ENCODE measurements at regions not wholly inside any gene's neighbourhood (a gene's known extent, or its start where the extent isn't known, plus 50 kb on each side); places are given as distances from the start of the nearest gene placed in this dataset.

DNA sequence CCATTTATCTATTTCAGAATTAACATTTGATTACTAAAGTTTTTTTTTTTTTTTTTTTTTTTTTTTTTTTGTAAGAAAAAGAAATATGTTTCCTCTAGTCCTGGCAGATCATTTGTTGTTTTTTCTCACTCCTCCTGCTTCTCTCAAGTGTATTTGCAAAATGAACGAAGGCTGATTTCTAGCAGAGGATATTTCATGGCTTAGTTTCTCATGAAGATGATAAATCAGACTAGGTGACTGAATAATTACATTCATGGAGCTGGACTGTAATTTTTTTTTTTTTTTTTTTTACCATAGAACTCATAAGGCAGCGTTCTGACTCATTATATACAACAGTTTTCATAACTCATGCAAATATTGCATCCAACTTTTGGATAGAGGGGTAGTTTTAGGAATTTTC is 332.5 kb upstream of the SEMA6D start:
- 36 to 53% (median 36%) methylated on average over 2 of the region's 2 CpGs for WGBS, 3 donors
- Histone ChIP-seq H3K4me1 (ENCODE audit: insufficient read depth) (peaks cover 3% of the 10 kb centered on the region), H3K4me3 (no peak overlapping the region), H3K36me3 (no peaks in the 10 kb centered on the region), H3K27ac (no peak overlapping the region), H3K27me3 (no peaks in the 10 kb centered on the region), H3K9me3 (no peaks in the 10 kb centered on the region)
- no peak for DNase-seq
- TF ChIP-seq, protein P1, sequence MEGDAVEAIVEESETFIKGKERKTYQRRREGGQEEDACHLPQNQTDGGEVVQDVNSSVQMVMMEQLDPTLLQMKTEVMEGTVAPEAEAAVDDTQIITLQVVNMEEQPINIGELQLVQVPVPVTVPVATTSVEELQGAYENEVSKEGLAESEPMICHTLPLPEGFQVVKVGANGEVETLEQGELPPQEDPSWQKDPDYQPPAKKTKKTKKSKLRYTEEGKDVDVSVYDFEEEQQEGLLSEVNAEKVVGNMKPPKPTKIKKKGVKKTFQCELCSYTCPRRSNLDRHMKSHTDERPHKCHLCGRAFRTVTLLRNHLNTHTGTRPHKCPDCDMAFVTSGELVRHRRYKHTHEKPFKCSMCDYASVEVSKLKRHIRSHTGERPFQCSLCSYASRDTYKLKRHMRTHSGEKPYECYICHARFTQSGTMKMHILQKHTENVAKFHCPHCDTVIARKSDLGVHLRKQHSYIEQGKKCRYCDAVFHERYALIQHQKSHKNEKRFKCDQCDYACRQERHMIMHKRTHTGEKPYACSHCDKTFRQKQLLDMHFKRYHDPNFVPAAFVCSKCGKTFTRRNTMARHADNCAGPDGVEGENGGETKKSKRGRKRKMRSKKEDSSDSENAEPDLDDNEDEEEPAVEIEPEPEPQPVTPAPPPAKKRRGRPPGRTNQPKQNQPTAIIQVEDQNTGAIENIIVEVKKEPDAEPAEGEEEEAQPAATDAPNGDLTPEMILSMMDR (IDR thresholded peaks at IDR 0.05) = no peak
- TF ChIP-seq POLR2A (IDR thresholded peaks at IDR 0.05) (no peak), EP300 (IDR thresholded peaks at IDR 0.05) (no peak)
- intact Hi-C loops (cut with DNase I) = no loop called here

DNA sequence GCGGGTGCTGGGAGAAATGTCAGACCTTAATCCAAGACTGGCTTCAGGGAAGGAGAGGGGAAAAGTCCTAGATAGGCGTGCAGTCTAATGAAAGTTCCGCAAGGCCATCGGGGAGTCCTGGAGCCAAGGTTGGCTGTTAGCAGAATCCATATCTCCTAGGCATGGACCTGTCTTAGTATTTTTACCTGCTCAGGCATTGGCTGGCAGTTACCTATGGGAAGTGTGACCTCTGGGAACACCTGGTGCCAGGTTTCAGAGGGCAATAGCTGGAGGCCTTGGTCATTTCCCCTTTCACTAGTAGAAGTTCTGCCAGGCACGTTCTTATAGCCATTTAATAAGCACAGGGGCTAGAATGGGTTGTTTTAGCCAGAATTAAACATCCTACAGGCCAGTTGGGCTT is 330.8 kb upstream of the SEMA6D start:
- TF ChIP-seq POLR2A (IDR thresholded peaks at IDR 0.05) = no peak
- Histone ChIP-seq H3K27ac (no peak overlapping the region), H3K9me3 (no peaks in the 10 kb centered on the region), H3K36me3 (no peaks in the 10 kb centered on the region), H3K4me1 (ENCODE audit: insufficient read depth) (peaks cover 3% of the 10 kb centered on the region), H3K27me3 (no peaks in the 10 kb centered on the region), H3K4me3 (no peak overlapping the region)
- DNase-seq = no peak
- 94 to 97% (median 95%) methylated on average over 5 of the region's 5 CpGs for WGBS, 3 donors
- intact Hi-C loops (cut with DNase I) = no loop called here

DNA sequence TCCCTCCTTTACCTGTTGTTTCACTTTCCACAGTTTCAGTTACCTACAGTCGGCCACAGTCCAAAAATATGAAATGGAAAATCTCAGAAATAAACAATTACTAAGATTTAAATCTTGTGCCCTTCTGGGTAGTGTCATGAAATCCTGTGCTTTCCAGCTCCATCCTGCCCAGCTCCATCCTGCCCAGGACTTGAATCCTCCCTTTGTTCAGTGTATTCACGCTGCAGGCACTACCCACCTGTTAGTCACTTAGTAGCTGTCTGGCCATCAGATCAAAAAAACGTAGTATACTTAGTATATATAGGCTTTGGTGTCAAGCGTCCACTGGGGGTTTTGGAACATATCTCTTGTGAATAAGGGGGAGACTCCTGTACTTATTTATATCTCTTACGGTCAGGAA is 329.0 kb upstream of the SEMA6D start:
- intact Hi-C loops (cut with DNase I) = no loop called here
- no peak overlapping the region for H3K4me3 ChIP-seq
- no peaks in the 10 kb centered on the region for H3K9me3 ChIP-seq
- H3K36me3 ChIP-seq = no peaks in the 10 kb centered on the region
- 73 to 83% (median 73%) methylated on average over 5 of the region's 5 CpGs for WGBS, 3 donors
- H3K27ac ChIP-seq = no peak overlapping the region
- H3K27me3 ChIP-seq = no peaks in the 10 kb centered on the region
- no peak for DNase-seq
- H3K4me1 ChIP-seq (ENCODE audit: insufficient read depth) = peaks cover 3% of the 10 kb centered on the region
- TF ChIP-seq, protein P1 (IDR thresholded peaks at IDR 0.05) = no peak
- no peak for TF ChIP-seq POLR2A (IDR thresholded peaks at IDR 0.05)
- no peak for TF ChIP-seq EP300 (IDR thresholded peaks at IDR 0.05)

DNA sequence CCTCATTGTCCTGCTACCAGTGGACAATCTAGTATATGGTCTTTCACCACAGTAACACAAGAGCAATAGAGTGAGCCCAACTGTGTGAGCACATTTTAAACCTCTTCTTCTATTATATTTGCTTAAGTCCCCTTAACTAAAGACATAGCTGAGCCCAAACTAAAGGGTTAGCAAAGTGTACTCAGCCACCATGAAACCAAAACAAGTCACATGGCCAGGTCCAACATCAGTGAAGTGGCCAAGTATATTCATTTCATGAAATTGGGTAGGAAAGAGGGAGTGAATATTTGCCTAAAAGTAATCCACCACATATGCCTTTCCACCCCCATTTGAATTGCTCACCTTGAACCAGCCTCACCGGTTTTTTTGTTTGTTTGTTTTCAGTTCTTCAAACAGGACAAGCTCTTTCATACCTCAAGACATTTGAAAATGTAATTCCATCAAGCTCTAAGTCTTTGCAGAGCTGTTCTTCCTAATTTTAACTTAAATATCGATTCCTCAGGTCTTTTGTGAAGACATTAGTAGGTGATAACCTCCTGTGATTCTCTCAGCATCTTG is 327.0 kb upstream of the SEMA6D start:
- H3K36me3 ChIP-seq = no peaks in the 10 kb centered on the region

DNA sequence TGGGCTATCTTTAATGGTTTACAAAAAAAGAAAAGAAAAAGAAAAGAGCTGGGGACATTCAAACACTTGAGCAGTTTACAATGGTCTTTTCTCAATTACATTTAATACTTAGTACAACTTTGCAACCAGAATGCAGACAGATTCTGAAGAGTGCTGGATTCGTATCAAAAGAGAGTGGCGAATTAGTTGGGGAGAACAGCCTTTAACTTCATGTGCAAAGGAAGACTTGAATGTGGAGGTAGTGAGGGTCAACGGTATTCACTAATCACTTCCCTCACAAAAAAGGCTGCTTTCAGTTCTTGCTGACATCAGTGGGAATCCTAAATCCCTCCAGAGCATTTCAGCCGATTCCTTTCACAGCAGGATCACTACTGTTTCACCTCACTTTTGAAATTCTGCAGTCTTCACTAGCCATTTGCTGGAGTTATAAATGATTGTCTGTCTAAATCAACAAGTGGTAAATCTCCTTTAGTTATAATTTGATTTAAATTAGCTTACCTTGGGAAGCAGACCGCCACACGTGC is 323.0 kb upstream of the SEMA6D start:
- intact Hi-C loops (cut with DNase I) = no loop called here
- no peaks in the 10 kb centered on the region for H3K9me3 ChIP-seq
- WGBS, 3 donors = 76 to 87% (median 86%) methylated on average over 6 of the region's 6 CpGs
- no peaks in the 10 kb centered on the region for H3K4me1 ChIP-seq (ENCODE audit: insufficient read depth)
- H3K36me3 ChIP-seq = no peaks in the 10 kb centered on the region
- H3K27ac ChIP-seq = no peak overlapping the region
- no peak for DNase-seq
- H3K4me3 ChIP-seq = no peak overlapping the region
- no peak for TF ChIP-seq EP300 (IDR thresholded peaks at IDR 0.05)
- TF ChIP-seq, protein P1 (IDR thresholded peaks at IDR 0.05) = no peak
- no peak for TF ChIP-seq POLR2A (IDR thresholded peaks at IDR 0.05)
- no peaks in the 10 kb centered on the region for H3K27me3 ChIP-seq

More for the DNA sequence above, 327.0 kb upstream of the SEMA6D start:
- no peak overlapping the region for H3K27ac ChIP-seq
- intact Hi-C loops (cut with DNase I) = no loop called here
- no peaks in the 10 kb centered on the region for H3K4me1 ChIP-seq (ENCODE audit: insufficient read depth)
- no peak for TF ChIP-seq POLR2A (IDR thresholded peaks at IDR 0.05)
- TF ChIP-seq, protein P1 (IDR thresholded peaks at IDR 0.05) = no peak
- no peaks in the 10 kb centered on the region for H3K9me3 ChIP-seq
- WGBS, 3 donors = 91 to 99% (median 91%) methylated on average over 2 of the region's 2 CpGs
- DNase-seq = no peak
- no peak overlapping the region for H3K4me3 ChIP-seq
- no peaks in the 10 kb centered on the region for H3K27me3 ChIP-seq
